TTC549 (cell line): ENCODE measurements at regions not wholly inside any gene's neighbourhood (a gene's known extent, or its start where the extent isn't known, plus 50 kb on each side); places are given as distances from the start of the nearest gene placed in this dataset.
"Not testable (repeated sequence)": the region's sequence is repeated elsewhere in the genome, so short reads cannot be mapped to it uniquely, and the experiment has no call there.

Experiments
- FAIRE-seq: peaks from 2 replicates; lab custom pipeline; 2012; peaks lifted over from hg19 to GRCh38; lab: Jason Lieb, UNC

DNA sequence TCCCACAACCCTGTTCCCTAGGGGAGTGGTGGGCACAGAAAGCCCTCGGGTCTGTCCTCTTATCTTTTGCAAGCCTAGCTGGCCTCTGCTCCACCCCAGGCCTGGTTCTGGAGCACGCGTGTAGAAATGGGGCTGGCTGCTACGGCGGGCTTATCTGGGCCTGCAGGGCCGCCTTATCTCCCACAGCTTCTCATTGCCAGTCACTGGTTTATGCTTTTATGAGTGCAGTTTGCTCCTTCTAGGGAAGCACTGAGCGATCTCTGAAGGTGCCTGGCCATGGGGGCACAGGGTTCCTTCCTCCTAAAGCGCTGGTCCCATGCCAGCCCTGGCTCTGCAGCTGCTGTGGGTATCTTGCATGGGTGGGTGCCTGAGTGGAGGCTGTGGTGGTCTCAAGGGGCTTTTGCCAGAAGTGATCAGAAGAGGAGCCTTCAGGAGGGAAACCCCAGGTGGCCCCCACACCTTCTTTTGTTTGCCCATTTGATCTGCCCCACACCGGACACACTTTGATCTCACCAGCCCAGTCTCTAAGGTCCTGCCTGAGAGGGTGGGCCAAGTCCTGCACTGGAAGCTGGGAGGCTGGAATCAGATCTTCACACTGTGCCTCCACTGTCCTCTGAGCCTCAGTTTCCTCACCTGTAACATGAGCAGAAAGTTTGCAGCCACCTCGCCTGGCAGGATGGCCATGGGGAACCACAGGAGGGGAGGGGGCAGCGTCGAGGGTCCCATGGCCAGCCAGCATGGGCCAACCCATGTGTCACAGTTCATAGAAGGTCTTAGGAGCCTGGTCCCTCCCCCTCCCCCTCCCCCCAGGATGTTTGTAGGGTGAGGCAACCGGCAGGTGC lies 86.6 kb upstream of the FGF3 start:
- no peak for FAIRE-seq

DNA sequence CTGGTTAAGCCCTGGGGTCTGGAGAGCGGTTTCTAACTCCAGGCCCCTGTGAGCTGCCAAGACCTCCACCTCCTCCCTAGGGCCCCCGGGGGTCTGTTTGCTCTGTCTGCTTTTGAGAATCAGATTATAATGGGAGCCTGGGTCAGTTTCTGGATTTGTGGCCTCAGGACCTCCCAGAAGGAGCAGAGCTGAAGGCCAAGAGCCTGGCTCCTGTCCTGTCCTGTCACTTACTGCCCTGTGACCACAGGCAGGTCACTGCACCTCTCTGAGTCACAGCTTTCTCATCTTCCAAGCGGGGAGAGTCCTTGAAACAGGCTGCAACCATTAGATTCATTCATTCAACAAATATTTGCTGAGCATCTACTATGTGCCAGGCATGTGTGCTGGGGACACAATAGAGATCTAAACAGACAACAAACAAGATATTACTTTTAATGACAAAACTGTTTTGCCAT lies 87.3 kb upstream of the FGF3 start:
- FAIRE-seq: no peak

- no peak for FAIRE-seq
Measured at GRCh38 chr11:69907611-69908010, 88.4 kb upstream of the FGF3 start.

GRCh38 chr11:69908511-69909220 lies 89.5 kb upstream of the FGF3 start:
- no peak for FAIRE-seq

GRCh38 chr11:69909561-69910518 lies 90.6 kb upstream of the FGF3 start:
- no peak for FAIRE-seq

GRCh38 chr11:69910519-69911309 lies 91.5 kb upstream of the FGF3 start:
- FAIRE-seq: no peak

- FAIRE-seq: no peak
Measured at GRCh38 chr11:69911310-69912160, 92.3 kb upstream of the FGF3 start.

DNA sequence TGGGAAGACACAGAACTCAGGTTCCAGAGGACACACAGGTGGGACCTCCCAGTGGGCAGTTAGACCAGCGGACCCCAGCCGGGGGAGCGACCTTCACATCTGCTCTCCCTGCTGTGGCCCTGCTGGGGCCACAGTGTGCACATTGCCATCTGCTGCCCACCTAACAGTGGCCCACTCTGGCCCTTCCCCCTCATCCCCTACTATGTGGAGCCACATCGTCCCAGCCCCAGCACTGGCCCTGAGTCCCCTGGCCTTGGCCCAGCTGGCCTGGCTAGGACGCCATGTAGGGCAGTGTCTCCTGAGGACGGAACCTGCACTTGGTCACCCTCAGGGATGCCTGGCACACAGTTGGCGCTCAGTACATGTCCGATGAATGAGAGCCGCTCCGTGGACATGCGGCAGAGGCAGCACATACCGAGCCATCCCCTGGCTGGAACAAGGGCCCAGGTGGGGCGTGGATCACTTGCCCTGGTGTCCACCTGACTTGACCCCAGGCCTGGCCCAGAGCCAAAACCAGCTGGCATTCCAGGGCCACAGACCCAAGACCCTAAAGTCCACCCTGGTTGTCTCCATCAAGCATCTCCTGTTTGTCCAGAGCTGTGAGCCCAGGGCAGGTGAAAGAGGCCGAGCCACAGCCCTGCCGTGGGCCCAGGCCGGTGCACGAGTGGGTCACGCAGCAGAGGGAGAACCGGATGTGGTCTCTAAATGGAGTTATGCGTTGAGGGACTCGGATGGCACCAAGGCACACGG lies 93.1 kb upstream of the FGF3 start:
- no peak for FAIRE-seq

DNA sequence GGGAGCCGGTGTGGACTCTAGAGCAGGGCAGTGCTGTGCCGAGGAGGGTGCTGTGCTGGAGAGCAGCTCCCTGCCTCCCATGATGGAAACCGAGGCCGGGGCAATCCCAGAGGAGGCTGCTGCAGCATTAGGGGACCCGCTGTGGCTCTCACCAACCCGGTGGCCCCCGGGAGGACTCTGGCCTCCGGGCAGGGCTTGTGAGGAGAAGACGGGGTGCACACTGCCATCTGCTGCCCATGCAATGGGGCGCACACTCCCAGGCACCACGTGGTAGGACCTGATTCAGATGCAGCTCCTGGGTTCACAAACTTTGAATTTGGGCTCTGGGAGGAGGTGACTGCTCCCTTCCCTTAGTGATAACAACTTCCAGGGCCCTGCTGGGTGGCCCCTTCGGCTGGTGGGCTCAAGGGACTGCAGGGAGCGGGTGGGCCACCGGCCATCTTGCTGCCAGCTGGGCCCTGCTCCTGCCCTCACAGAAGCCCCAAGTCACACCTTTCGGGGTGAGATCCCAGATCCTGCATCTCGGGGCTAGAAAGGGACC lies 93.8 kb upstream of the FGF3 start:
- FAIRE-seq: no peak

- FAIRE-seq: no peak
Measured at GRCh38 chr11:69913591-69914285, 94.5 kb upstream of the FGF3 start.

GRCh38 chr11:69914286-69915150 lies 95.3 kb upstream of the FGF3 start:
- FAIRE-seq: no peak

GRCh38 chr11:69915151-69915500 lies 95.9 kb upstream of the FGF3 start:
- FAIRE-seq: no peak

- no peak for FAIRE-seq
Measured at GRCh38 chr11:69915501-69916250, 96.5 kb upstream of the FGF3 start.

- not testable (repeated sequence) for FAIRE-seq
Measured at GRCh38 chr11:69916251-69916649, 97.0 kb upstream of the FGF3 start.

- FAIRE-seq: no peak
Measured at GRCh38 chr11:69916806-69917387, 97.7 kb upstream of the FGF3 start.

DNA sequence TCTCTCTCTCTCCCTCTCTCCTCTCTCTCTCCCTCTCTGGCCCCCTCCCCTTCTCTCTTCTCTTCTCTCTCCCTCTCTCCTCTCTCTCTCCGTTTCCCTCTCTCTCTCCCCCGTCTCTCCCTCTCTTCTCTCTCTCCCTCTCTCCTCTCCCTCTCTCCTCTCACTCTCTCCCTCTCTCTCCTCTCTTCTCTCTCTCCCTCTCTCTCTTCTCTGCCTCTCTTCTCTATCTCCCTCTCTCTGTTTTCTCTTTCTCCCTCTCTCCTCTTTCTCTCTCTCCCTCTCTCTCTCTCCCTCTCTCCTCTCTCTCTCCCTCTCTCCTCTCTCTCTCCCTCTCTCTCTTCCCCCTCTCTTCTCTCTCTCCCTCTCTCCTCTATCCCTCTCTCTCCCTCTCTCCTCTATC lies 98.3 kb upstream of the FGF3 start:
- FAIRE-seq: no peak
